ENCODE measurements at regions not wholly inside any gene's neighbourhood (a gene's known extent, or its start where the extent isn't known, plus 50 kb on each side); places are given as distances from the start of the nearest gene placed in this dataset.

DNA sequence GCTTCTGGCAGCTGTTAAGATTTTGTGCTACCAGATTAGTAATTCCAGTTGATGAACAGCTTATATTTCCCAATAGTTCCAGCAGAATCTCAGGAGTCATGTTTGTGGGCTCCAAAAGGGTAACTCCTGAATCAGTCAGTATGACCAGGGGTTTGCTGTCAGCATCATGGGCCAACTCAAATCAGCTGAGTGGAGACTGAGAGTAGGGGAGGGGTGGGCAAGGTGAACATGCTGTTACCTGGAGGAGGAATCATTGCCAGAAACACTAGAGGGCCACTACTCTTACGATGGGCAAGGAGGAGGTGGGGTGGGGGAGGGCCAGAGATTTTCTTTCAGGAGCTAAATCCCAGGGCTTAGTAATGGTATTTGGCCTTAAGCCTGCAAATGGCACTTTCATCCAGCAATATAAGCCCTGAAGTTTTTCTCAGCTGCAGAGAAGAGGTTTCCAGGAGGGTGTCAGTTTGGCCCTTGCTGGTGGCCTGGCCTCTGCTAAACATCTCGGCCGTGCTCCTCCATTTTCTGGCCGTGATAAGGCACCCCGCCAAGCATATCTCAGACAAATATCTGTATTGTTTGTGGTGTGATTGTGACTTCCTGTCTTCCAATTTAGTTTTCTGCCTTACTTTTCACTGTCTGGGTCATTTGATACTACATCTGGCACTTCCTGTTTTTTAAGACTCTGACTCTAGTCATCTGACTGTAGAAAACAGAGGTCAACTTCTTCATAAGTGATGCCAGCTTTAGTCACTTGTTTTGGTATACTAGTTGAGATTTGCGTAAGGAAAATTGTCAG, 120.5 kb upstream of the CXCR4 start:
- no peak for DNase-seq

DNA sequence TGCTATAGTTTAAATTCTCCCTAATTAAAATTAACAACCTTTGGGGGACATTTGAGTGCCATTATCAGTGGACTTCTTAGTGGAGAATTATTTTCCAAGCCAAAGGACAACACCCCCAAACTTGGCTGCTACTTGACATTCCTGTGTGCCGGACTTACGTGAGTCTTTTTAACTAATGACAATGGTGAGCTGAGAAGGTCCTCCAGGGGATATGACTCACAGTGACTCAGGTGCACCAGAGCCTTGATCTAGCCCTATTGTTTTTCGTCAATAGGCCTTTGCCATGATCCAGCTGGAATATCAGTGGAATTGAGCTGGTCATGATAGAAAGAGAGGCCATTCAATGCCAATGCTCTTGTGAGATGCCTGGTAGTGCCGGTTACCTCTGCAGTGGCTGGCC, 118.1 kb upstream of the CXCR4 start:
- no peak for DNase-seq

DNA sequence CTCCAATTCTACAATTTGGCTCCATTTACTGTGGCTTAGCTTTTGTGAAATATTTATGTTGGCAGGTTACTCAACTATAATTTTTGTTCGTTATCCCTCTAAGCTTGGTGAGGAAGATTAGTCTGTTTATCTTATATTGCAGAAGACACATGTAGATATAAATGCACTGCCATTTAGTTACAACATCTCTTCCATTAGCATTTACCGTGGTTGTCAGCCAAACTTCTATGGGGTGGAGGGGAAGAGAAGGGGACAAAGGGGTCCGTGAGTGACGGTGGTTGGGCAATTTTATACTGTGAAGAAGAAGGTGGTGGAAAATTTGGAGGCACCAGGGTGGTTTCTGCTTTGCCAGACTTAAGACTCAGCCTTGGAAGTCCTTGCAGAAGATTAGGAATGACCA, 117.6 kb upstream of the CXCR4 start:
- no peak for DNase-seq

DNA sequence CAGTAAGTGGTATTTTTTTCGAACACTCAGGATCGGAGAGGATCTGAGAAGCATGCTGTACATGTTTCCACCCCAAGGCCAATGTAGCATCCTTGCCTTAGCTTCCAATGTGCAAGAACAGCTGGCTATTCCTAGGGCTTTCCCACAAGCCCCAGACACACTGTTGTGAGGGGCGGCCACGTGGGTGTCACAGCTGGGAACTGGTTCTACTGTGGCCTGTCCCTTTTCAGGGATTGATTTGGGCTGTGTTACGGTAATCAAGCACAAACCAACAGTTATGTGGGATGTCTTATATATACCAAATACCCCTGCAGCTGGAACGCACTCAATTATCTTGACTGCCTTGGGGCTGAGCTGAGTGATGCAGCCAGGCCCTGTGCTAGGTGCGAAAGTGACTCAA, 116.3 kb upstream of the CXCR4 start:
- no peak for DNase-seq

DNA sequence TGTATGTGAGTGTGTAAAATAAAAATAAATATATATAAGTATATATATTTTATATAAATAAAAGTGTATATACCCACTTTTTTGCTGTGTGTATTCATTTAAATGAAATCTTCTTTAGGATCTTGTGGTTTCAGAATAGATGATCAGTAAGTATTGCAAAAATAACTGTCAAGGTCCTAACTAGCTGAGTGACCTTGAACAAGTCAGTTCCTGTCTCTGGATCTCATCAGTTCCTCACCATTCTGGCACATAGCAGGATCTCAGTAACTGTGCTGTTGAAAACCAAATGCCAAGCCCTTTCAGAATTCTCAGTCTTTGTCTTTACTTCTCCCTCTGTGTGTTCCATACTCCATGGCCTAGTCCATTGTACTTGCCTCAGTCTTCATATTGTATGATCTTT, 115.3 kb upstream of the CXCR4 start:
- no peak for DNase-seq

DNA sequence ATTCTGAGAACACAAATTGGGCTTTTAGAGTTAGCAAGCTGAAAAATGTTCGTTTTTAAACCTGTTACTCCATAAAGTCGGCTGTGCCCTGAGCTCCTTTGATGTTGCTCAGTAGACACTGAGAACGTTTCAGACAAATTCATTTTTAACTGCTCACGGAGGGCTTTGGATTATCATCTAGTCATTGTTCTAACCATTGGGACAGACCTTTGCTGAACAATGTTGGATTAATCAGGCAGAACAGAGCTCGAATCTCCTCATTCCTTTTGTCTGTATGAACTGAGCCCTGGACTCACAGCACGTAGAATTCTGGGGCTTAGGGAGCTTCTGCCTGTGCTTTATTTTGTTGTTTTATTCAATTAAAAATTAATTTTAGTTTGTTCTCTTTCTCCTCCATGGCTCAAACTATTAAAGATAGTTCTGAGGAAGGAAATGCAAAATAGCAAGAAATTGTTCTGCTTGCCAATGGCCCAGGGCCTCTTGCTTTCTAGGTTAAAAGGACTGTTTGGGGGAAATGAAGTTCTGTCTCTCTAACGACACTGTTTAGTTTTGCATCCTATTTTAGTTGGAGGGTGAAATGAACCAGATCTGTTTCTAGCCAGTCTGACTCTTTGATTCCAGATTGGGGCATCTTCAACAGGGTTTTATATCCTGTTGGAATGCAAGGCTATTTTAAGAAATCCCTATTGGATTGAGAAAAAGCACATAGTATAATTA, 114.7 kb upstream of the CXCR4 start:
- DNase-seq: no peak

DNA sequence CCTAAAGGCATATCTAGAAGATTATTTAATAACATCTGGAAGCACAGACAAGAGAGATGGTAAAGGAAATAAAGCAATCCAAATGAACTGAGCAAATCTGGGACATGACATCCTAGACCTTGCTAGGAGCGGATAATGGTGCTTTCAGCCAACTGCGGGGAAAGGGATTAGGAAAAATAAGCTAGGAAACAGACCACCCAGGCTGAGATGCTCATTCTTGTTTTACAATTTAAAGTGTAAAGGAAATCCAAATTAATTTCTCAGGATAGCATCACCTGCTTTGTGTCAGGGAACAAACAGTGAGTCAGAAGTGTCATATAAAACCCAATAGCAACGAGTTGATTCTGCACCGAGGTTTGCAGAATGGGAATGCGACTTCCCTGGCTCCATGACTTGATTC, 112.5 kb upstream of the CXCR4 start:
- DNase-seq: no peak

DNA sequence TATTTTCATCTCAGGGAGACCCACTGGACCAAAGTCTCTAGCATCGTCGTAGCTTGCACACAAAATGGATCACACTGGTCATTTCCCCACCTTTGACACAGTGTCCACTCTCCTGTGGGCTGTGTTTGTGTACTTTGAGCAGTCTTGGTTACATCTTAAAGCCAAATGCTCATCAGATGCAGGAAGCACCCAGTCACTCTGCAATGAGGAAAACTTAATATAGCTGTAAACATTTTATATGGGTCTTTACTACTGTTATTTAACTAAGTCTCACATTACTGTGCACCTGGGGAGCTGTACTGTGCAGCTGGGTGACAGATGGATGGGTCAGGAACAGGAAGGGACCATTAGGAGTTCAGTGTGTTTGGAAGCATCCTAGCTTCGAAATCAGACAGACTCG, 109.0 kb upstream of the CXCR4 start:
- DNase-seq: no peak

DNA sequence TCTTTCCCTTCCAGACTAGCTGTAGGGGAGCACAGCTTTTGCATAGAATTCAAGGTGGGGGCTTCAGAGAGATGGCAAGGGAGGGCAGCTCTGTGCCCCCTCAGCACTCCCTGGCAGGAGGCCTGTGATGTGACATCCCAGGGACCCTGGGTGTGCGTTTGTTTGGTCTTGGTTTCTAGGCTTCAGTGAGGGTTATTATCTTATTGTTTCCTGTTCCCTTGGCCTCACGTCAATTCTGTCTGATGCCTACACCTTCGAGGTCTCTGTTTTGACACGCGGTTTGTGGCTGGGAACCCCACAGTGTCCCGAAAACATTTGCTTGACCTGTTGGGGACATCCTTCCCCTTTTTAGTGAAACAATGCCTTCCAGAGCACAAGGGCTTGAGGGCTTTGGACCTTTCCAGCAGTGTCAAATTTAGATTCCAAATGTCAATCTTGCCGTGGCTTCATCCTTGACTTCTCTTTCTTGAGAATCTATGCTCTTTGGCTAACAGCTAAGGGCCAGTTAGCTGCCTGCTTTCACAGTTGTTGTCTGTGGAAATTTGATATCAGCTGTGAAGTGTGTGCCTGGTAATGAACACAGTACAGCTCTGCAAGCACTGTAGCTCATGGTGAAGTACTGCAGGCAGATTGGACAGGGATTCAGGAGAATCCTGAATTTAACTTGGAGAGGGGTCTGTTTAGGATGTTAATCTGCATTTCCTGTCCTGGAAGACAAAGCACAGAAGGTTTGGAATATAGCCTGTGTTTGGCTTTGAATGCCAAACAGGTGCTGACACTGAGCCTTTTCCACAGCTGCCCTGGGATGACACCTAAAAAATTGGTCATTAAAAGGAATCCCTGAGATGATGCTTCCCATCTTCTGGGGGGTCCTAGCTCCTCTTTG, 108.2 kb upstream of the CXCR4 start:
- DNase-seq: peak in 2 of 3 experiments; percentile 13 to 20

DNA sequence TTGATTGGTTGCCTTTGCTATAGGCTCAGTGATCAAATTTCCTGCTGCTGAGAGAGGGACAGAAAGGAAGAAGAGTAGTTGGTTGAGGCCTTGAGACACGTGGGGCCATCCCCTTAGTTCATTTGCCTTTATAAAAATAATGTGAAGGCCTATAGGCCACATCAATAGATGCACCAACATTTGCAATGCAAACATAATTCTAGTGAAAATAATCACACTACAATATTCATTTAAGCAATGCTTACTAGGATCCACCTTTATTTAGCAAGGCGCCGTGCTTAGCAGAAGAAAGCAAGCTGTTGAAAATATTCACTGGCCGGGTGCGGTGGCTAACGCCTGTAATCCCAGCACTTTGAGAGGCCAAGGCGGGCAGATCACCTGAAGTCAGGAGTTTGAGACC, 105.3 kb upstream of the CXCR4 start:
- no peak for DNase-seq

DNA sequence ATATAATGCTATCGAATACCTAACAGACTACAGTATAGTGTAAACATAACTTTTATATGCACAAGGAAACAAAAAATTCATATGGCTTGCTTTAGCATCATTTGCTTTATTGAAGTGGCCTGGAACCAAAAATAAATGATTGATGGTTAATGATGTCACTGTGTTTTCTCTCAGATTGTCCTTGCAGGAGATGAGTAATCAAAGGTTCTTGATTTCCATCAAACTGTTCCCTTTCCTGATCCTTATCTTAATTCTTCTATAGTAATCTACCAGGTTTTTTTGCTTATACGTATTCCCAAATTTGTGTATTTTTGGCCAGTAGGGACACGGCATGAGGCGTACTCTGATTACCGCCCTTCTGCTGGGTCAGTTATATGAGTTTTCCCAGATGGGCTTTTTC, 104.9 kb upstream of the CXCR4 start:
- DNase-seq: no peak

DNA sequence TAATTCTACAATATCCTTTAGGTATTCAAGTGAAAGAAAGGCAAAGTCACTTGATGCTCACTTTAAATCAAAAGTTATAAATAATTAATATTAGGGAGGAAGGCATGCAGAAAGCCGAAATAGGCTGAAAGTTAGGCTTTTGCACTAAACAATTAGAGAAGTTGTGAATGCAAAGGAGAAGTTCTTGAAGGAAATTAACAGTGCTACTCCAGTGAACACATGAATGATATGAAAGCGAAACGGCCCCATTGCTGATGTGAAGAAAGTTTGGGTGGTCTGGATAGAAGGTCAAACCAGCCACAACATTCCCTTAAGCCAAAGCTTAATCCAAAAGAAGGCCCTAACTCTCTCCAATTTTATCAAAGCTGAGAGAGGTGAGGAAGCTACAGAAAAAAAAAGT, 103.1 kb upstream of the CXCR4 start:
- no peak for DNase-seq

DNA sequence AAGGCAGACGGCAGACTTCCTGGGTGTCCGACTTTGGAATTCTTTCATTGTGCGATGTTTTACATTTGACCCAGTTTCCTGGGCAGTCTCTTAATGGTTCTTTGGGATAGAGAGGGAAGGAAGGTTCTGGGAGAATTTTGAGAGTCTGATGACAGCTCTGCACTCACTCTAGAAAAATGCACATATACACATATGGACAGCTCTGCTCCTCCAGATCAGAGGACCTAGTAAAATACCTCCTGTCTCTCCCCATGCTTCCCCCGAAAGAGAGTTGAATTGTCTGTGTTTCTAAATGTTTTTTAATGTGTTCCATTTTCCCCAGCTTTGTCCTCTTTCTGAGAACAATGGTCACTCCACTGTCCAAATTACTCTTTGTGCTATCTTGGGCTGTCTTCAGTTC, 102.0 kb upstream of the CXCR4 start:
- no peak for DNase-seq

DNA sequence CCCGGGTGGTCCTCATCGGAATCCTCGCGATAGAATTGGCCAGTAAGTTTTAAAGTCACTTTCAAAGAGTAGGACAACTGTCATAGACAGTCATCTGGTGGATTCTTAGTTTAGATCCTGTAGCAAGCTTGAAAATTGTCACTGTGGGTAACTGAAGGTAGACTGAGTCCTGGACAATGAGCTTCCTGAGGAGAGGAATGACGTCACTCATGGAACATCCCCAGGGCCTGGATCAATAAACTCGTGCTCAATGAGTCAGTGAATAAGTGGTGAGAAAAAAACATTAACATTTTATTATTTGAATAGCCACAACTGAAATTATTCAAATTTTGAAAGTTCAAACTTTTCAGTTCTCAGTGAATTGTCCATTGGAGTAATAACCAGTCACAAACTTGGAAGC, 101.4 kb upstream of the CXCR4 start:
- DNase-seq: no peak

DNA sequence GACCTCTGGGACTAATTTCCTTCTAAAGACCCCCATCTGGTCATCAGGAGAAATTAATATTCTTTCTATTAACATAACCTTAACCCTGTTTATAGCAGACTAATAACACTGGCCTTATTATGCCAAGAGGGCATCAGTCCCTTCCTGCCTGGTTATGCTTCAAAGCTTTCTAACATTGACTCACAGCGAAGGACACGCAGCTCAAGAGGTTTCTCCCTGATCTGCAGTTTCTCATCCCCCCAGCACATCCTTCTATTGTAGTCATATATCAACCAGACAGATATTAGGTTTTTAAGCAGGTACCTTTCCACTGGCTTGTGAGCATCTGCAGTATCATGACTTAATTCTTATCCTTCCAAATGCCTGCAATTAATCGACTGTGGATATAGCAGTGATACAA, 100.0 kb upstream of the CXCR4 start:
- no peak for DNase-seq

DNA sequence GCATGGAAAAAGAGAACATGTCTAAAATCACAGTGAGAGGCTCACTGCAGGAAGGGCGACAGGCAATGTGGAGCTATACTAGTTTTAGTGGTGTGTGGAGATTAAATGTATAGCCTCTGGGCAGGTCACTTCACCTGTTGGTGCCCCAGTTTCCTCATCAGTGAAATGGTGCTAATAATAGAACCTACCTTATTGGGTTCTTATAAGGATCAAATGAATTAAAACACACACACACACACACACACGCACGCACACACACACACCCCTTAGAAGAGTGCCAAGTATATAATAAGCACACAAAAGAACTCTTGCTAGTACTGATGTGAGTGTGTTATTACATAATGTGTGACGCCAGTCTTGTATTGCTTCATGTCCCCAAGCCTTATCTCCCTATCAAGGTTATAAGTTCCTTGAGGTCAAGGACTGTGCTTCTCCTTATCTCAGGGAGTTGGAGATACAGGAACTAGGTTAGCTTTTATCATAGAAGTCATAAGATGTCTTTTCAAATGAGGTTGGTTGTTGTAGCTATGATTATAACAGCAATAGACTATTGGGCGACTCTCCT, 98.0 kb upstream of the CXCR4 start:
- no peak for DNase-seq

DNA sequence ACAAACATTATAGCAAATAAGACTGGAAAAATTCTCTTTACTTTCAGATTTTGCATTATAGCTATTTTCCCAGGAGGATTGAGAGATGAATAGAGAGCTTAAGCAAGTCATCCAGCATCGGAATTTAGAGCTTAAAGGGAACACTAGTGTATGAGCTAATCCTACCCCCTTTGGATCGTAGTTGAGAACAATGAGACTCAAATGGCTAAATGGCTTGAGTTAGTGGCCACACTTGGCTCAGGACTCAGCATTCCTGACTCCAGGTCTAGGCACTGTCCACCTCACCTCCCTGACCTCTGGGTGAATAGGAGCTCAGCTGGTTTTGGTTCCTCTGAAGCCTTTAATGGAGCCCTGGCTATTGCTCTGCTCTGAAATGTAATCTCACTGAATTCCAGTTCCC, 97.5 kb upstream of the CXCR4 start:
- DNase-seq: no peak

DNA sequence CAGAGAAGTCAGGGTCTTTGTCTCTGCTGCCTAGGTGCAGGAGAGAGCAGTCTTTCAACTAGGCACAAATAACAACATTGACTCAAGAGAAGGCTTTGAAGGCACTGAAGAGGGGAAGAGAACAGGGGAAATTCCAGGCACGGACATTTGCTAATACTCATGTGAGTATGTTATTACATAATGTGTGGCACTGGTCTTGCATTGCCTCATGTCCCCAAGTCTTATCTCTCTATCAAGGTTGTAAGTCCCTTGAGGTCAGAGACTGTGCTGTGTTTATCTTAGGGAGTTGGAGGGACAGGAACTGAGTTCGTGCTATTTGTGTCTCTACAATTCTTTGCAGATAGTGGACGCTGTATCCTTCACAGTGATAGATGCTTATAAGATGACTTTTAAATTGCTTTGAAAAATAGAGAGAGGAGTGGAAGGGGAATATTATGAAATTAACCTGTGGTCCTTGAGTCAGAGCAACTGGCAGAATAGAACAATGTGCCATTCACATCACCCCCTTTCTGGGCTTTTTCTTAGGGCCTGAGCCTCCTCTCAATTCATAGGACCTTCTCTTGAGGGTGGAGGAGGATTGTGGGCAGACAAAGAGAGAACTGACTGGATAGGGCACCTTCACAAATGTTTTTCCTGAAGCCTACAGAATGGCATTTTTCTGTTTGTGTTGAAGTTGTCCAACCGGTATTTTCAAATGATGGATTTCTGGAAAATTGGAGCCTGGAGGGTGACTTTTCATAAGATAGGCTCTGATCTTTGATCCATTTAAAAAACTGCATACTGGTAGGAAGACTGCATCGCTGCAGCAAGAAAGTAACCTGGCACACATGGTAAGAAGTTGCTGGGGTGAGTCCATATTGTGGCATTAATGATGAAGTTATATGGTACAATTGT, 96.6 kb upstream of the CXCR4 start:
- no peak for DNase-seq

DNA sequence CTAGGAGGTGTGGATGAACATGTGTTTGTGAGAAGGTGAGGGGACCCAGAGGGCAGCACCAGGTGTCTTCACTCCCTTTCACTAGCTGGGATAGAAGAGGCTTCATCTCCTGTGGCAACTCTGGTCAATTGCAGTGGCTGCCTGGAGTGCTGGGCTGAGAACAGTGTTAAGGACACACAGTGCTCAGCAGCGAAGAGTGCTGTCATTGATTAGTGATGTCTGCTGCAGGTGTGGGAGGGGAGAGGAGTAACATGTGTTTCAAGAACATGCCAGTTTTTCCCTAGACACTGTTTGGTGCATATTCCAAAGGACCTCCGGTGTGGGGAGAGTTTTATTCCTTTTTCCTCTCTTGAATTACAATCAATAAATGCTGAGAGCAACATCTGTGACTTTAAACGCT, 95.9 kb upstream of the CXCR4 start:
- no peak for DNase-seq

DNA sequence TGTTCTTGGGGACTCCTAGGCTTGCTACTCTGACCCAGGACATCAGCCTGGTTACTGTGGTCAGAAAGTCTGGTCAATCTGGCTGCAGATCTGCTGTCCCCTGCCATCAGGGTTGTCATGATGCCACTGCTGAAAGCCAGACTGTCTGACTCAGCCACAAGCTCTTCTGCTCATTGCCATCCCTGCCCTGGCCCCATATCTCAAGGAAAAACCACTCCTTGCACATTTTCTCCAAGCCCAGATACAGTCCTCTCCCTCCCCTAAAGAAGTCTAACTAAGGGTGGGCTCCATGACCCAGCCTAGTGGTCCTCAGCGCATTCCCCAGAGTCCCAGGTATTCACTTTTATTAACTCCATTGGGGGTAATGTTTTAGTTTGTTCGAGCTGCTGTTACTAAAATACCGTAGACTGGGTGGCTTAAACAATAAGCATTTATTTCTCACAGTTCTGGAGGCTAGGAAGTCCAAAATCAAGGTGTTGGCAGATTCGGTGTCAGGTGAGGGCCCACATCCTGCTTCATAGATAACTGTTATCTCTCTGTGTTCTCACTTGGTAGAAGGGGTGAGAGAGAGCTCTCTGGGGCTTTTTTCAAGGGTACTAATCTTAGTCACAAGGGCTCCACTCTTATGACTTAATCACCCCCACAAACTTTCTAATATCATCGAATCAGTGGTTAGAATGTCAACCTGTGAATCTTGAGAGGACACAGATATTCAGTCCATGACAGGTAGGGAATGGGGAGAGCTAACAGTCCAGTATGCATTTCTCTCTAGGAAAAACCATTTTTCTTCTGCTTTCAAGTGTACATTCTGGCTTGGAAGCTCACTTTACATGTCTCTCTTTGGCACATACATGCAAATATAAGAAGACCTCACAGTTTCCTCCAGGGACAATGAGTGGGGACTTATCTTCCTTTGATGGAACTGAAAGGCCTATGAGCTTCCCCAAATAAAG, 94.8 kb upstream of the CXCR4 start:
- no peak for DNase-seq

DNA sequence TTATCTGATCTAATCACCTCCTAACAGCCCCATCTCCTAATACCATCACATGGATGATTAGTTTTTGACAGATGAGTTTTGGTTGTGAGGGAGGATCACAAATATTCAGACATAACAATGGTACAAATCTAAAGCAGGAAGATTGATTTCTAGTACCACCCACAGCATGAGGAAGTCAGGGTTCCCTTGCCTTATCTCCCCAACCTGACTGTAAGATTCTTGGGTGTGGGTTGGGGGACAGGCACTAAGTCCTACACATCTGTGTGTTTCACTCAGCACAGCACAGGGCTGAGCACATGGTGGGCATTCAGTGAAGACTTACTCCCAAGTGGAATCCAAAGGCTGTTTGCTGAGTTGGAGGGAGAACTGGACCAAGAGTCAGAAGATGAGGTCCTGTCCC, 93.8 kb upstream of the CXCR4 start:
- no peak for DNase-seq

Data from NCI-H1417 (cell line).